A549 (cell line): ENCODE measurements at regions not wholly inside any gene's neighbourhood (a gene's known extent, or its start where the extent isn't known, plus 50 kb on each side); places are given as distances from the start of the nearest gene placed in this dataset.

Experiments
- ATAC-seq, 2 experiments: fragments of 200-7000 bp in 1 of 2; fragments of >200 bp in 1 of 2; cut with Nextera tagmentation in 1 of 2; cut with Tn5 transposase in 1 of 2; 3 replicates each; pipeline versions ENCODE4 v1.8.0 to v1.9.1; 2018 to 2020; ENCODE audit warnings: mild to moderate bottlenecking in 1 of 2, moderate library complexity in 1 of 2
- CTCF ChIA-PET: fragments of 300-600 bp; sonication (Branson Sonifier 250); formaldehyde crosslinking; extraction: SDS; loops from one replicate; lab custom pipeline; 2021; ENCODE audit warnings: antibody characterized with exemption, inconsistent platforms; lab: Yijun Ruan, JAX
- POLR2A ChIA-PET: fragments of 350-600 bp; formaldehyde crosslinking; extraction: SDS; loops from one replicate; lab custom pipeline; 2021; ENCODE audit warnings: antibody characterized with exemption, inconsistent platforms; lab: Yijun Ruan, JAX
- DNase-seq, 2 experiments: peaks; one replicate each; pipeline versions ENCODE4 v3.0.0 to v3.0.0-alpha.2; 2011 to 2016; ENCODE audit warnings: low read depth in 1 of 2, low spot score in 1 of 2
- FAIRE-seq: peaks from 2 replicates; lab custom pipeline; 2011; peaks lifted over from hg19 to GRCh38; lab: Jason Lieb, UNC
- H3K27ac ChIP-seq, 2 experiments: fragments of >200 bp; sonication (Bioruptor Twin); formaldehyde crosslinking; 3 replicates each; pipeline ENCODE4 v1.5.1; 2016 to 2017
- H3K4me1 ChIP-seq: fragments of >200 bp; sonication (Bioruptor Twin); formaldehyde crosslinking; 3 replicates; pipeline ENCODE4 v1.6.1; 2016
- H3K4me2 ChIP-seq: fragments of >200 bp; sonication (Bioruptor Twin); formaldehyde crosslinking; 3 replicates; pipeline ENCODE4 v1.6.1; 2016
- H3K4me3 ChIP-seq: fragments of >200 bp; sonication (Bioruptor Twin); formaldehyde crosslinking; 3 replicates; pipeline ENCODE4 v1.5.1; 2016
- H3K9me3 ChIP-seq: fragments of >200 bp; sonication (Bioruptor Twin); formaldehyde crosslinking; 3 replicates; pipeline ENCODE4 v1.6.1; 2016
- CBX2 ChIP-seq: fragments of 200-600 bp; sonication (generic); IDR thresholded peaks from 2 replicates; pipeline ENCODE4 v1.6.1; 2016; ENCODE audit warnings: low read depth, mild to moderate bottlenecking, borderline replicate concordance
- CHD2 ChIP-seq: fragments of 150-350 bp; IDR thresholded peaks from 2 replicates; pipeline ENCODE4 v1.6.1; 2014; ENCODE audit warnings: low read length; ENCODE audit not compliant: partially characterized antibody
- EHF ChIP-seq: fragments of 250-450 bp; sonication (Bioruptor Pico); IDR thresholded peaks from 2 replicates; pipeline ENCODE4 v1.5.0; 2020; ENCODE audit warnings: mild to moderate bottlenecking
- ESRRA ChIP-seq: fragments of 150-350 bp; IDR thresholded peaks from 2 replicates; pipeline ENCODE4 v1.6.1; 2014; ENCODE audit warnings: mild to moderate bottlenecking, low read length, borderline replicate concordance
- FOSB ChIP-seq: fragments of 250-450 bp; sonication (Bioruptor Pico); IDR thresholded peaks from 2 replicates; pipeline ENCODE4 v1.5.0; 2020; ENCODE audit warnings: mild to moderate bottlenecking, moderate library complexity
- FOSL2 ChIP-seq, 2 experiments: fragments of 450-650 bp in 1 of 2; fragments of >200 bp in 1 of 2; sonication (Bioruptor Twin) in 1 of 2; formaldehyde crosslinking; IDR thresholded peaks; 2 replicates each; pipeline versions ENCODE4 v1.5.0 to v1.6.1; 2016 to 2020; ENCODE audit warnings: mild to moderate bottlenecking in 1 of 2, moderate library complexity in 1 of 2
- FOXS1 ChIP-seq: fragments of 250-450 bp; sonication (Bioruptor Pico); IDR thresholded peaks from 2 replicates; pipeline ENCODE4 v1.5.0; 2020; ENCODE audit warnings: mild to moderate bottlenecking, moderate library complexity
- GATA3 ChIP-seq: IDR thresholded peaks from 2 replicates; pipeline ENCODE4 v1.6.1; 2012; ENCODE audit warnings: borderline replicate concordance
- HOXB13 ChIP-seq: fragments of 250-450 bp; sonication (Bioruptor Pico); IDR thresholded peaks from 2 replicates; pipeline ENCODE4 v1.5.0; 2020; ENCODE audit warnings: low read depth, mild to moderate bottlenecking, moderate library complexity
- KDM5A ChIP-seq: fragments of 200-600 bp; sonication (generic); IDR thresholded peaks from 2 replicates; pipeline ENCODE4 v1.6.1; 2016; ENCODE audit warnings: antibody characterized with exemption, mild to moderate bottlenecking
- MAZ ChIP-seq: fragments of 150-350 bp; IDR thresholded peaks from 2 replicates; pipeline ENCODE4 v1.6.1; 2014; ENCODE audit warnings: antibody characterized with exemption, low read depth, low read length, borderline replicate concordance
- MYC ChIP-seq: IDR thresholded peaks from 2 replicates; pipeline ENCODE4 v1.6.1; 2012; ENCODE audit warnings: mild to moderate bottlenecking, inconsistent platforms, low read length, improper control_type of control experiment, borderline replicate concordance
- NFE2L2 ChIP-seq: fragments of 150-350 bp; conservative IDR thresholded peaks from 2 replicates; pipeline ENCODE4 v1.6.1; 2014; ENCODE audit warnings: low read length
- RARB ChIP-seq: fragments of 250-450 bp; sonication (Bioruptor Pico); IDR thresholded peaks from 2 replicates; pipeline ENCODE4 v1.8.0; 2021; ENCODE audit warnings: mild to moderate bottlenecking, moderate library complexity
- RCOR1 ChIP-seq: fragments of 150-350 bp; IDR thresholded peaks from 2 replicates; pipeline ENCODE4 v1.6.1; 2014; ENCODE audit warnings: antibody characterized with exemption, low read length, low read depth
- SREBF2 ChIP-seq: fragments of 450-650 bp; IDR thresholded peaks from 2 replicates; pipeline ENCODE4 v1.6.1; 2014; ENCODE audit warnings: mild to moderate bottlenecking, moderate library complexity
- TP53 ChIP-seq: fragments of 250-450 bp; sonication (Bioruptor Pico); IDR thresholded peaks from 2 replicates; pipeline ENCODE4 v1.5.0; 2021; ENCODE audit warnings: mild to moderate bottlenecking, moderate library complexity
- ZSCAN20 ChIP-seq: fragments of 250-450 bp; sonication (Bioruptor Pico); IDR thresholded peaks from 2 replicates; pipeline ENCODE4 v1.8.0; 2022; ENCODE audit warnings: mild to moderate bottlenecking, moderate library complexity
- WGBS: methylation state at CpG from one replicate; pipeline ENCODE4 v1.1.6; 2017; ENCODE audit errors: missing lambda C conversion rate; 5-methylcytosine and 5-hydroxymethylcytosine counted together
- TF ChIP-seq, protein P1 (sequence below): fragments of 150-350 bp; IDR thresholded peaks from 2 replicates; pipeline ENCODE4 v1.6.1; 2014; ENCODE audit warnings: low read depth, mild to moderate bottlenecking, low read length
- TF ChIP-seq, protein P2 (sequence below): fragments of 450-650 bp; IDR thresholded peaks from 2 replicates; pipeline ENCODE4 v1.6.1; 2014; ENCODE audit warnings: antibody characterized with exemption
- TF ChIP-seq, protein P3 (sequence below): fragments of >200 bp; sonication (Bioruptor Twin); formaldehyde crosslinking; IDR thresholded peaks from 2 replicates; pipeline ENCODE4 v1.6.1; 2016

DNA sequence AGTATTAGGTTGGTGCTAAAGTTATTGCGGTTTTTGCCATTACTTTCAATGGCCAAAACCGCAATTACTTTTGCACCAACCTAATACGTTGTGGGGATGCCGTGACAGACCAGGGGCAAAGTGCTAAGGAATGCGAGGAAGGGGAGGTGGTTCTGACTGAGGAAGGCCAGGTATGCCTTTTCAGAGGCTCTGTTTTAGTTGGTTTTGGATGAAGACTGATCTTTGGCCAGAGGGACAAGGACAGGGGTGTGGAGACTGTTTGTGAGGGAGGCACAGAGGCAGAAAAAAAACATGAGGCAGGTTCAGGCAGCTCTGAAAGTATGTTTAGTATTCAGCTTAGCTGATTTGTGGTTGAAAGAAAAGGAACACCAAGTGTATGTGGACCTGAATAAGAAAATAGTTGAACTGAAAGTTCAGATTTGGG lies 358.2 kb downstream of the RPS6KC1 start:
- no peak for DNase-seq
- 32% methylated on average over 5 of the region's 5 CpGs for WGBS
- Histone ChIP-seq H3K27ac (no peak overlapping the region), H3K4me3 (no peak overlapping the region), H3K4me2 (no peak overlapping the region), H3K4me1 (no peaks in the 10 kb centered on the region), H3K9me3 (no peaks in the 10 kb centered on the region)
- FAIRE-seq = no peak
- TF ChIP-seq, protein P1, sequence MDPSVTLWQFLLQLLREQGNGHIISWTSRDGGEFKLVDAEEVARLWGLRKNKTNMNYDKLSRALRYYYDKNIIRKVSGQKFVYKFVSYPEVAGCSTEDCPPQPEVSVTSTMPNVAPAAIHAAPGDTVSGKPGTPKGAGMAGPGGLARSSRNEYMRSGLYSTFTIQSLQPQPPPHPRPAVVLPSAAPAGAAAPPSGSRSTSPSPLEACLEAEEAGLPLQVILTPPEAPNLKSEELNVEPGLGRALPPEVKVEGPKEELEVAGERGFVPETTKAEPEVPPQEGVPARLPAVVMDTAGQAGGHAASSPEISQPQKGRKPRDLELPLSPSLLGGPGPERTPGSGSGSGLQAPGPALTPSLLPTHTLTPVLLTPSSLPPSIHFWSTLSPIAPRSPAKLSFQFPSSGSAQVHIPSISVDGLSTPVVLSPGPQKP = no peak
- TF ChIP-seq CBX2 (no peak), RARB (no peak), GATA3 (no peak), KDM5A (no peak), MAZ (no peak), NFE2L2 (no peak), MYC (no peak)
- ATAC-seq = no peak
- CTCF ChIA-PET = no interaction called here
- POLR2A ChIA-PET = no interaction called here

- FAIRE-seq = no peak
- no peak overlapping the region for H3K27ac ChIP-seq
- H3K4me1 ChIP-seq = no peaks in the 10 kb centered on the region
- POLR2A ChIA-PET = no interaction called here
- no peak for TF ChIP-seq FOXS1 (CRISPR knock-in tag)
- no peak for TF ChIP-seq SREBF2
- no peak for TF ChIP-seq FOSL2 (IDR thresholded peaks at IDR 0.05)
- no peak for TF ChIP-seq FOSL2 (CRISPR knock-in tag; IDR thresholded peaks at IDR 0.05)
- TF ChIP-seq RCOR1 = no peak
- no peak for TF ChIP-seq TP53 (CRISPR knock-in tag)
- TF ChIP-seq NFE2L2 = no peak
- TF ChIP-seq, protein P2, sequence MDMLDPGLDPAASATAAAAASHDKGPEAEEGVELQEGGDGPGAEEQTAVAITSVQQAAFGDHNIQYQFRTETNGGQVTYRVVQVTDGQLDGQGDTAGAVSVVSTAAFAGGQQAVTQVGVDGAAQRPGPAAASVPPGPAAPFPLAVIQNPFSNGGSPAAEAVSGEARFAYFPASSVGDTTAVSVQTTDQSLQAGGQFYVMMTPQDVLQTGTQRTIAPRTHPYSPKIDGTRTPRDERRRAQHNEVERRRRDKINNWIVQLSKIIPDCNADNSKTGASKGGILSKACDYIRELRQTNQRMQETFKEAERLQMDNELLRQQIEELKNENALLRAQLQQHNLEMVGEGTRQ = no peak
- no peak for TF ChIP-seq ESRRA
- TF ChIP-seq CHD2 = no peak
- TF ChIP-seq EHF (CRISPR knock-in tag) = no peak
- TF ChIP-seq, protein P3, sequence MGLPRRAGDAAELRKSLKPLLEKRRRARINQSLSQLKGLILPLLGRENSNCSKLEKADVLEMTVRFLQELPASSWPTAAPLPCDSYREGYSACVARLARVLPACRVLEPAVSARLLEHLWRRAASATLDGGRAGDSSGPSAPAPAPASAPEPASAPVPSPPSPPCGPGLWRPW = no peak
- TF ChIP-seq GATA3 = no peak
- TF ChIP-seq HOXB13 (CRISPR knock-in tag) = no peak
- no peak for TF ChIP-seq ZSCAN20
- no peak for ATAC-seq
- CTCF ChIA-PET = no interaction called here
- H3K4me2 ChIP-seq = no peak overlapping the region
- WGBS = 4% methylated on average over 2 of the region's 2 CpGs
- no peak overlapping the region for H3K4me3 ChIP-seq
- no peaks in the 10 kb centered on the region for H3K9me3 ChIP-seq
- DNase-seq = no peak
These were observed 358.9 kb downstream of the RPS6KC1 start for GRCh38 chr1:213409971-213410370.

GRCh38 chr1:213414346-213414745 lies 363.3 kb downstream of the RPS6KC1 start:
- H3K4me2 ChIP-seq = no peak overlapping the region
- CTCF ChIA-PET = interaction anchor here (0.7 kb wide), 1 partner anchor 12 kb away, joined by 3 read pairs; no protein-coding TSS in a partner anchor
- no peak for TF ChIP-seq FOSB (CRISPR knock-in tag)
- TF ChIP-seq, all 56 proteins: peak for 0
- FAIRE-seq (no peak), ATAC-seq (no peak), DNase-seq (no peak)
- Histone ChIP-seq H3K9me3 (no peaks in the 10 kb centered on the region), H3K4me1 (no peaks in the 10 kb centered on the region), H3K27ac (no peak overlapping the region), H3K4me3 (no peak overlapping the region)
- POLR2A ChIA-PET = no interaction called here
- WGBS = 0% methylated on average over 1 of the region's 1 CpG
